Fibroblast of the aortic adventitia (primary cell): ENCODE measurements at regions not wholly inside any gene's neighbourhood (a gene's known extent, or its start where the extent isn't known, plus 50 kb on each side); places are given as distances from the start of the nearest gene placed in this dataset.
A peak's percentile ranks its signal among the peaks of the same experiment; 100 is the strongest.
"Not testable (repeated sequence)": the region's sequence is repeated elsewhere in the genome, so short reads cannot be mapped to it uniquely, and the experiment has no call there.

ENCODE experiments used
- DNase-seq: peaks from one replicate; pipeline ENCODE4 v3.0.0-alpha.2; 2010; ENCODE audit warnings: low read depth
- H3K4me3 ChIP-seq: 2 replicates; pipeline ENCODE4 v1.5.1; 2011; ENCODE audit warnings: low read depth, mild to moderate bottlenecking, control low read depth, low read length, moderate library complexity
- CTCF ChIP-seq: IDR thresholded peaks from 2 replicates; pipeline ENCODE4 v1.5.1; 2011; ENCODE audit warnings: mild to moderate bottlenecking, low read length, control low read depth, inconsistent platforms; ENCODE audit not compliant: insufficient read depth

DNA sequence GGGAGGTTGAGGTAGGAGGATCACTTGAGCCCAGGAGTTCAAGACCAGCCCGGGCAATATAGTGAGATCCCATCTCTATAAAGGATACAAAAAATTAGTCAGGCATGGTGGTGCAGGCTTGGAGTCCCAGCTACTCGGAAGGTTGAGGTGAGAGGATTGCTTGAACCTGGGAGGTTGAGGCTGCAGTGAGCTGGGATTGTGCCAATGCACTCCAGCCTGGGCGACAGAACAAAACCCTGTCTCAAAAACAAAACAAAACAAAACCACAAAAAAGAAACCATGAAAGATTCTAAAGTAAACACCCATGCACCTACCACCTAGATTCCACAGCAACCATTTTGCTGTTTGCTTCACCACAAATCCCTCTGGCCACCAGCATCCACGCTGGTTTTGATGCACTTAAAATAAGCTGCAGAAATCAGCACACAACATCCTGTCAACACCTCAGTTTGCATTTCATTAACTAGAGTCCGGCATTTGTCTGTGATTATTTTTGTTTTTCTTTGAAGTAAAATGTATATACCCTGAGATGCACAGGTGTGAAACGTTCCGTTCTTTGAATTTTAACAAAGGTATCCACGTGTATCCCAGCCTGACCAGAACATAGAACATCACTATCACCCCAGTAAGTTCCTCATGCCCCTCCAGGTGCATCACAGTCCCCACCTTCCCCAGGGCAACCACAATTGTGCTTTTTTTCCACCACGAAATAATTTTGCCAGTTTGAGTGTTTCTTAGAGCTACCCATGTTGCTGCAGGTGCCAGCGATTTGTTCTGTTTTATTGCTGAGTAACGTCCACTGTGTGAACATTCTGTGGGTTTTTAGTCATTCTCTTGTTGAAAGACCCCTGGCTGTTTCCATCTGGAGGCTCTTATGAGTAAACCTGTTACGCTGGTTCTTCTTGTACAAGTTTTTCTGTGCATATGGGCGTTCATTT lies 191.5 kb downstream of the SEC14L1 start:
- DNase-seq, result no peak
- TF ChIP-seq CTCF, result no peak
- no peak overlapping the region for H3K4me3 ChIP-seq

DNA sequence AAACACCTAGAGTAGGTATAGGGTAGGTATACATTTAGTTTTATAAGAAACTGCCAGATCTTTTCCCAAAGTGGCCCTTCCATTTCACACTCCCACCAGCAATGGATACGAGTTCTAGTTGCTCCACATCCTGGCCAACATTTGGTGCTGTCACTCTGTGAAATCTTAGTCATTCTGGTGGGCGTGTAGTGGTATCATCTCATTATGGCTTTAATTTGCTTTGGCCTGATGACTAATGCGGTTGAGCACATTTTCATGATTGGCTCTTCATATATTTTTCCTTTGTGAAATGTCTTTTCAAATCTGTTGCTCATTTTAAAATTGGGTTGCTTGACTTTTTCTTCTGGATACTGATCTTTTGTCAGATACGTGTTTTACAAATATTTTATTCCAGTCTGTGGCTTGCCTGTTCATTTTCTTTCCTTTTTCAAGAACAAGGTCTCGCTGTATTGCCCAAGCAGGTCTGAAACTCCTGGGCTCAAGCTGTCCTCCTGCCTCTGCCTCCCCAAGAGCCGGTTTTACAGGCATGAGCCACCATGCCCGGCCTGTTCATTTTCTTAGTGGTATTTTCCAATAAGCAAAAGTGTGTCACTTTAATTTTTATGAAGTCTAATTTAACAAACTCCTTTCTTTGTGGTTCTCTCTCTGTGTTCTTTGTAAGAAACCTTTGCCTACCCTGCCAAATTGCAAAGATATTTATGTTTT lies 192.4 kb downstream of the SEC14L1 start:
- no peak overlapping the region for H3K4me3 ChIP-seq
- DNase-seq, result peak; percentile 92
- no peak for TF ChIP-seq CTCF

DNA sequence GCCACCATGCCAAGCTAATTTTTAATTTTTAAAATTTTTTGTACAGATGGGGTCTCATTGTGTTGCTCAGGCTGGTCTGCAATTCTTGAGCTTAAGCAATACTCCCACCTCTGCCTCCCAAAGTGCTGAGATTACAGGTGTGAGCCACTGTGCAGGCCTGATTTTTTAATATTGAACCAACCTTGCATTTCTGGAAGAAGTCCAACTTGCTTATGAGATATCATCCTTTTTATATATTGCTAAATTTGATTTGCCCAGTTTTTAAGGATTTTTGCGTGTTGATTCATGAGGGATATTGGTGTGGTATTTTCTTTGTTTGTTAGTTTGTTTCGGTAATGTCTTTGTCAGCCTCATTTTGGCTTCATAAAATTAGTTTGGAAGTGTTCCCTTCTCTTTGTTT lies 196.4 kb downstream of the SEC14L1 start:
- no peak for DNase-seq
- no peak for TF ChIP-seq CTCF
- no peak overlapping the region for H3K4me3 ChIP-seq

- peak; percentile 40 for DNase-seq
- H3K4me3 ChIP-seq, result no peak overlapping the region
- no peak for TF ChIP-seq CTCF
These were observed 200.3 kb downstream of the SEC14L1 start for GRCh38 chr17:77341069-77341541.

DNA sequence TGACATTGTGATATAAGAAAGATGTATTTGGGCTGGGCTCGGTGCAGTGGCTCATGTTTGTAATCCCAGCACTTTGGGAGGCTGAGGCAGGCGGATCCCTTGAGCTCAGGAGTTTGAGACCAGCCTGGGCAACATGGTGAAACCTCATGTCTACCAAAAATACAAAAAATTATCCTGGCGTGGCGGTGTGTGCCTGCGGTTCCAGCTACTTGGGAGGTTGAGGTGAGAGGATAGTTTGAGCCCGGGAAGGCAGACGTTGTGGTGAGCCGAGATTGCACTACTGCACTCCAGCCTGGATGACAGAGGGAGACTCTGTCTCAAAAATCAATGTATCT lies 201.9 kb downstream of the SEC14L1 start:
- DNase-seq, H3K4me3 ChIP-seq: not testable (repeated sequence)

- DNase-seq, result no peak
- no peak for TF ChIP-seq CTCF
- H3K4me3 ChIP-seq, result no peak overlapping the region
These were observed 202.4 kb downstream of the SEC14L1 start for GRCh38 chr17:77343031-77343800.

- DNase-seq, result no peak
- TF ChIP-seq CTCF, result no peak
These were observed 203.3 kb downstream of the SEC14L1 start for GRCh38 chr17:77344038-77344437.

More at GRCh38 chr17:77344038-77344437, 203.3 kb downstream of the SEC14L1 start:
- no peak overlapping the region for H3K4me3 ChIP-seq
